ENCODE measurements at regions not wholly inside any gene's neighbourhood (a gene's known extent, or its start where the extent isn't known, plus 50 kb on each side); places are given as distances from the start of the nearest gene placed in this dataset.
"Not testable (repeated sequence)": the region's sequence is repeated elsewhere in the genome, so short reads cannot be mapped to it uniquely, and the experiment has no call there.

GRCh38 chr16:35603371-35603770, 2144.0 kb downstream of the TP53TG3F start:
- TF ChIP-seq POLR2A, CTCF (IDR thresholded peaks at IDR 0.05): not testable (repeated sequence)

Measured in right lobe of liver (tissue), 4 donors.